IMR-90 (cell line): ENCODE measurements at regions not wholly inside any gene's neighbourhood (a gene's known extent, or its start where the extent isn't known, plus 50 kb on each side); places are given as distances from the start of the nearest gene placed in this dataset.

Experiments
- ATAC-seq: fragments of 200-7000 bp; cut with Tn5 transposase; 2 replicates; pipeline ENCODE4 v1.9.1; 2020; ENCODE audit warnings: low read depth, mild to moderate bottlenecking, moderate library complexity
- BruUV-seq: library from RNA; stranded (reverse); fragments of 400-500 nt; replicated peaks from 2 replicates; lab custom pipeline; 2021; lab: Mats Ljungman, UMichigan
- CTCF ChIA-PET: fragments of 300-600 bp; formaldehyde crosslinking; extraction: SDS; loops from one replicate; lab custom pipeline; 2021; ENCODE audit warnings: antibody characterized with exemption; lab: Yijun Ruan, JAX
- POLR2A ChIA-PET: fragments of 300-600 bp; sonication (Branson Sonifier 250); formaldehyde crosslinking; loops from one replicate; lab custom pipeline; 2022; ENCODE audit warnings: antibody characterized with exemption; ENCODE audit not compliant: unreplicated experiment; lab: Charles Lee
- DNase-seq: peaks from one replicate; pipeline ENCODE4 v3.0.0; 2013
- H2AFZ ChIP-seq: replicated peaks from 2 replicates; pipeline ENCODE3; 2013; ENCODE audit warnings: low read length, mild to moderate bottlenecking; ENCODE audit not compliant: poor library complexity
- H2AK5ac ChIP-seq: 2 replicates; pipeline ENCODE4 v1.6.1; 2013; ENCODE audit warnings: low read depth, low read length, inconsistent platforms
- H2AK9ac ChIP-seq: replicated peaks from 2 replicates; pipeline ENCODE3; 2013; ENCODE audit warnings: mild to moderate bottlenecking, low read depth, low read length, moderate library complexity; ENCODE audit not compliant: poor library complexity
- H2BK120ac ChIP-seq: 2 replicates; pipeline ENCODE4 v1.6.1; 2013; ENCODE audit warnings: low read depth, low read length, inconsistent platforms
- H2BK15ac ChIP-seq: 3 replicates; pipeline ENCODE4 v1.6.1; 2013; ENCODE audit warnings: low read depth, low read length, inconsistent platforms
- H2BK20ac ChIP-seq: 2 replicates; pipeline ENCODE4 v1.6.1; 2013; ENCODE audit warnings: low read depth, mild to moderate bottlenecking, inconsistent platforms, low read length, moderate library complexity
- H2BK5ac ChIP-seq: 2 replicates; pipeline ENCODE4 v1.6.1; 2013; ENCODE audit warnings: mild to moderate bottlenecking, low read depth, low read length, inconsistent platforms; ENCODE audit not compliant: poor library complexity, severe bottlenecking
- H3K14ac ChIP-seq: replicated peaks from 2 replicates; pipeline ENCODE4 v1.6.1; 2013; ENCODE audit warnings: low read depth, low read length, inconsistent platforms
- H3K18ac ChIP-seq: 2 replicates; pipeline ENCODE4 v1.6.1; 2013; ENCODE audit warnings: low read depth, low read length, control low read depth
- H3K23ac ChIP-seq: 2 replicates; pipeline ENCODE4 v1.6.1; 2013; ENCODE audit warnings: low read depth, low read length, inconsistent platforms
- H3K27ac ChIP-seq: 2 replicates; pipeline ENCODE4 v1.5.1; 2013; ENCODE audit warnings: mild to moderate bottlenecking, control low read depth, low read length; ENCODE audit not compliant: insufficient read depth
- H3K27me3 ChIP-seq: 2 replicates; pipeline ENCODE4 v1.6.1; 2013; ENCODE audit warnings: low read length; ENCODE audit not compliant: control insufficient read depth, insufficient read depth
- H3K36me3 ChIP-seq: 2 replicates; pipeline ENCODE4 v1.6.1; 2013; ENCODE audit warnings: low read length, mixed read lengths; ENCODE audit not compliant: control insufficient read depth, insufficient read depth
- H3K4ac ChIP-seq: 2 replicates; pipeline ENCODE4 v1.6.1; 2013; ENCODE audit warnings: low read depth, low read length, inconsistent platforms
- H3K4me1 ChIP-seq: 2 replicates; pipeline ENCODE4 v1.6.1; 2013; ENCODE audit warnings: low read length, mixed read lengths; ENCODE audit not compliant: control insufficient read depth, insufficient read depth
- H3K4me2 ChIP-seq: 2 replicates; pipeline ENCODE4 v1.6.1; 2013; ENCODE audit warnings: low read depth, mild to moderate bottlenecking, control low read depth, low read length, moderate library complexity
- H3K4me3 ChIP-seq: 2 replicates; pipeline ENCODE4 v1.5.1; 2013; ENCODE audit warnings: low read depth, mild to moderate bottlenecking, control low read depth, low read length, moderate library complexity; ENCODE audit not compliant: insufficient read depth
- H3K56ac ChIP-seq: 2 replicates; pipeline ENCODE4 v1.6.1; 2013; ENCODE audit warnings: low read length, inconsistent platforms; ENCODE audit not compliant: insufficient read depth; ENCODE audit errors: extremely low read depth
- H3K79me1 ChIP-seq, 2 experiments: 2 replicates each; pipeline ENCODE4 v1.6.1; 2013; ENCODE audit warnings: low read length in 2 of 2, inconsistent platforms in 1 of 2, low read depth in 1 of 2
- H3K9ac ChIP-seq: 2 replicates; pipeline ENCODE4 v1.6.1; 2013; ENCODE audit warnings: low read depth, low read length, control low read depth
- H3K9me1 ChIP-seq: 2 replicates; pipeline ENCODE4 v1.6.1; 2013; ENCODE audit warnings: low read length, inconsistent platforms; ENCODE audit not compliant: insufficient read depth
- H3K9me3 ChIP-seq: 2 replicates; pipeline ENCODE4 v1.6.1; 2013; ENCODE audit warnings: low read length; ENCODE audit not compliant: control insufficient read depth, insufficient read depth
- H4K20me1 ChIP-seq: 2 replicates; pipeline ENCODE4 v1.6.1; 2013; ENCODE audit warnings: low read length, inconsistent platforms; ENCODE audit not compliant: insufficient read depth
- H4K5ac ChIP-seq: 2 replicates; pipeline ENCODE4 v1.6.1; 2013; ENCODE audit warnings: mild to moderate bottlenecking, low read depth, low read length, control low read depth
- H4K8ac ChIP-seq, 2 experiments: 2 replicates each; pipeline ENCODE4 v1.6.1; 2013; ENCODE audit warnings: low read depth in 2 of 2, low read length in 2 of 2, control low read depth in 1 of 2, inconsistent platforms in 1 of 2
- H4K91ac ChIP-seq: 2 replicates; pipeline ENCODE4 v1.6.1; 2013; ENCODE audit warnings: low read depth, low read length, inconsistent platforms; ENCODE audit not compliant: insufficient read depth
- BHLHE40 ChIP-seq: fragments of 150-350 bp; IDR thresholded peaks from 2 replicates; pipeline ENCODE4 v1.6.1; 2016; ENCODE audit warnings: mild to moderate bottlenecking, low read depth, low read length
- CEBPB ChIP-seq: IDR thresholded peaks from 2 replicates; pipeline ENCODE4 v1.6.1; 2012; ENCODE audit warnings: low read depth, low read length, improper control_type of control experiment
- CHD1 ChIP-seq: IDR thresholded peaks from 2 replicates; pipeline ENCODE4 v1.6.1; 2012; ENCODE audit warnings: low read depth, low read length, improper control_type of control experiment
- CTCF ChIP-seq: conservative IDR thresholded peaks from 2 replicates; pipeline ENCODE4 v1.5.1; 2012; ENCODE audit warnings: mild to moderate bottlenecking, low read depth, low read length, improper control_type of control experiment
- ELK1 ChIP-seq: fragments of 150-350 bp; IDR thresholded peaks from 2 replicates; pipeline ENCODE4 v1.6.1; 2016; ENCODE audit warnings: low read depth, mild to moderate bottlenecking, low read length, moderate library complexity, borderline replicate concordance
- FOS ChIP-seq: fragments of 150-350 bp; IDR thresholded peaks from 2 replicates; pipeline ENCODE4 v1.6.1; 2016; ENCODE audit warnings: low read depth, low read length
- MAFK ChIP-seq: IDR thresholded peaks from 2 replicates; pipeline ENCODE4 v1.6.1; 2012; ENCODE audit warnings: low read depth, low read length, improper control_type of control experiment
- MAZ ChIP-seq: IDR thresholded peaks from 2 replicates; pipeline ENCODE4 v1.6.1; 2012; ENCODE audit warnings: low read depth, mild to moderate bottlenecking, low read length, improper control_type of control experiment, moderate library complexity, borderline replicate concordance
- MXI1 ChIP-seq: IDR thresholded peaks from 2 replicates; pipeline ENCODE4 v1.6.1; 2012; ENCODE audit warnings: low read depth, mild to moderate bottlenecking, low read length, moderate library complexity, borderline replicate concordance
- NFE2L2 ChIP-seq: fragments of 150-350 bp; IDR thresholded peaks from 2 replicates; pipeline ENCODE4 v1.6.1; 2016; ENCODE audit warnings: low read depth, mild to moderate bottlenecking, low read length
- POLR2A ChIP-seq: IDR thresholded peaks from 2 replicates; pipeline ENCODE4 v1.6.1; 2012; ENCODE audit warnings: mild to moderate bottlenecking, low read depth, low read length
- RAD21 ChIP-seq: IDR thresholded peaks from 2 replicates; pipeline ENCODE4 v1.6.1; 2012; ENCODE audit warnings: low read length, improper control_type of control experiment
- RCOR1 ChIP-seq: IDR thresholded peaks from 2 replicates; pipeline ENCODE4 v1.6.1; 2012; ENCODE audit warnings: mild to moderate bottlenecking, low read length, improper control_type of control experiment; ENCODE audit not compliant: insufficient replicate concordance
- RFX5 ChIP-seq: IDR thresholded peaks from 2 replicates; pipeline ENCODE4 v1.8.0; 2012; ENCODE audit warnings: low read depth, mild to moderate bottlenecking, low read length, moderate library complexity
- SMC3 ChIP-seq: fragments of 150-350 bp; IDR thresholded peaks from 2 replicates; pipeline ENCODE4 v1.6.1; 2016; ENCODE audit warnings: low read depth, mild to moderate bottlenecking, antibody characterized with exemption, low read length, moderate library complexity
- WGBS, 2 experiments: methylation state at CpG; one replicate each; pipeline versions ENCODE4 v1.1.5 to v1.1.7; 2013; ENCODE audit warnings: missing lambda C conversion rate in 2 of 2; ENCODE audit not compliant: insufficient read length in 1 of 2; ENCODE audit errors: extremely low coverage in 2 of 2; 5-methylcytosine and 5-hydroxymethylcytosine counted together
- dilution Hi-C: fragments of 300-500 bp; cut with HindIII; formaldehyde crosslinking; loops from one replicate; pipeline ENCODE4 v1.14.3; 2018; ENCODE audit warnings: low sequenced_read_pairs; ENCODE audit not compliant: unreplicated experiment
- in situ Hi-C: fragments of 300-500 bp; cut with MboI; formaldehyde crosslinking; loops from 3 replicates; pipeline ENCODE4 v1.14.3; 2019; ENCODE audit warnings: low sequenced_read_pairs, inconsistent platforms, mixed read lengths
- intact Hi-C: fragments of 100-400 bp; cut with micrococcal nuclease; formaldehyde crosslinking; loops from 2 replicates; pipeline ENCODE4 v1.10.0; 2022
- TF ChIP-seq, protein P1 (sequence below): fragments of 150-350 bp; IDR thresholded peaks from 2 replicates; pipeline ENCODE4 v1.6.1; 2017; ENCODE audit warnings: mild to moderate bottlenecking, antibody characterized with exemption, low read length, low read depth

- H3K9me1 ChIP-seq: peaks cover 6% of the 10 kb centered on the region; the same call in 1 of the 2 replicates
- no peak overlapping the region for H3K56ac ChIP-seq
- TF ChIP-seq FOS (no peak), BHLHE40 (no peak), CEBPB (no peak), SMC3 (no peak), RFX5 (no peak), RCOR1 (no peak), MXI1 (no peak), MAZ (no peak), CHD1 (no peak), NFE2L2 (no peak), ELK1 (no peak), CTCF (no peak), RAD21 (no peak), MAFK (no peak), POLR2A (no peak)
- TF ChIP-seq, protein P1, sequence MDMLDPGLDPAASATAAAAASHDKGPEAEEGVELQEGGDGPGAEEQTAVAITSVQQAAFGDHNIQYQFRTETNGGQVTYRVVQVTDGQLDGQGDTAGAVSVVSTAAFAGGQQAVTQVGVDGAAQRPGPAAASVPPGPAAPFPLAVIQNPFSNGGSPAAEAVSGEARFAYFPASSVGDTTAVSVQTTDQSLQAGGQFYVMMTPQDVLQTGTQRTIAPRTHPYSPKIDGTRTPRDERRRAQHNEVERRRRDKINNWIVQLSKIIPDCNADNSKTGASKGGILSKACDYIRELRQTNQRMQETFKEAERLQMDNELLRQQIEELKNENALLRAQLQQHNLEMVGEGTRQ: no peak
- POLR2A ChIA-PET: interaction anchor here (0.6 kb wide), 1 partner anchor 20 kb away, joined by 3 read pairs; no protein-coding TSS in a partner anchor
- intact Hi-C loops (loop anchor here (2.0 kb wide), 1 partner anchor 14 kb away; no protein-coding TSS in a partner anchor), in situ Hi-C loops (no loop called here), dilution Hi-C loops (no loop called here)
- DNase-seq (no peak), ATAC-seq (no peak)
- no peaks in the 10 kb centered on the region for H3K79me1 ChIP-seq
- no peak overlapping the region for H3K27ac ChIP-seq
- CTCF ChIA-PET: interaction anchor here (2.0 kb wide), 1 partner anchor 11 kb away, joined by 4 read pairs; no protein-coding TSS in a partner anchor
- H3K9me3 ChIP-seq: no peaks in the 10 kb centered on the region
- no peak overlapping the region for H2AFZ ChIP-seq
- WGBS, 2 experiments: no CpG with 5 or more reads among the region's 3 CpGs
- no peak overlapping the region for H2BK20ac ChIP-seq
- H3K4me2 ChIP-seq: no peak overlapping the region
- H3K27me3 ChIP-seq: no peaks in the 10 kb centered on the region
- H3K4ac ChIP-seq: no peak overlapping the region
- no peak overlapping the region for H2AK9ac ChIP-seq
- no TSS peak for BruUV-seq
- H4K91ac ChIP-seq: no peak overlapping the region
- H4K20me1 ChIP-seq: no peaks in the 10 kb centered on the region; the same call in 1 of the 2 replicates
- no peak overlapping the region for H2BK120ac ChIP-seq
- no peak overlapping the region for H3K4me3 ChIP-seq
- no peak overlapping the region for H2BK5ac ChIP-seq
- H3K14ac ChIP-seq: no peak overlapping the region
- H2BK15ac ChIP-seq: no peak overlapping the region
- no peak overlapping the region for H4K5ac ChIP-seq
- peaks cover 8% of the 10 kb centered on the region for H3K4me1 ChIP-seq
- H2AK5ac ChIP-seq: no peak overlapping the region
- no peak overlapping the region for H3K18ac ChIP-seq
- H3K23ac ChIP-seq: no peak overlapping the region
- H3K36me3 ChIP-seq: no peaks in the 10 kb centered on the region
- no peak overlapping the region for H3K9ac ChIP-seq
- no peak overlapping the region for H4K8ac ChIP-seq
These were observed 170.4 kb downstream of the NOC3L start for GRCh38 chr10:94192333-94192732.
